ENCODE measurements at regions not wholly inside any gene's neighbourhood (a gene's known extent, or its start where the extent isn't known, plus 50 kb on each side); places are given as distances from the start of the nearest gene placed in this dataset.

DNA sequence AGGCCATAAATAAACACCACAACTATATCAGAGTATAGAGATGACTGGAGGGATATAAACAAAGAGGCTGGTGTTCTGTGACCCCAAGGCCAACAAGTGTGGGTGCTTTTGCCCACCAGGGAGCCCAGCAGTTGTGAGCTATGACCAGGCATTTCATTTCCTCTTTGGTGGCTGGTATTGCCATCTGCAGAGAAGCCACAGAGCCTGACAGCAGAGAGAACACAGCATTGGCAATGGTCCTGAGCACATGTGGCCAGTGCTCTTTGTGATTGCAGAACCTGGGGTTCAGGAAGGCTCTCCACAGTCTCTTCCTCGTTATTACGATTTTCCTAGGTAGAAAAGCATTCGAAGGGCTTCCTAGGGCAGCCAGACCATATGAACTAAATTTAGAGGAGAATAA lies 112.3 kb downstream of the TM2D1 start:
- TF ChIP-seq, protein P1, sequence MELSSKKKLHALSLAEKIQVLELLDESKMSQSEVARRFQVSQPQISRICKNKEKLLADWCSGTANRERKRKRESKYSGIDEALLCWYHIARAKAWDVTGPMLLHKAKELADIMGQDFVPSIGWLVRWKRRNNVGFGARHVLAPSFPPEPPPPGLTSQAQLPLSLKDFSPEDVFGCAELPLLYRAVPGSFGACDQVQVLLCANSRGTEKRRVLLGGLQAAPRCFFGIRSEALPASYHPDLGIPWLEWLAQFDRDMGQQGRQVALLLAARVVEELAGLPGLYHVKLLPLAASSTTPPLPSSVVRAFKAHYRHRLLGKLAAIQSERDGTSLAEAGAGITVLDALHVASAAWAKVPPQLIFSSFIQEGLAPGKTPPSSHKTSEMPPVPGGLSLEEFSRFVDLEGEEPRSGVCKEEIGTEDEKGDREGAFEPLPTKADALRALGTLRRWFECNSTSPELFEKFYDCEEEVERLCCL (CRISPR knock-in tag; IDR thresholded peaks at IDR 0.05; ENCODE audit: borderline replicate concordance): no peak
- no peak for TF ChIP-seq BORCS8-MEF2B (CRISPR knock-in tag; IDR thresholded peaks at IDR 0.05)
- TF ChIP-seq EZH2 (conservative IDR thresholded peaks at IDR 0.05; ENCODE audit: low read depth, low read length): no peak
- TF ChIP-seq RFX1 (IDR thresholded peaks at IDR 0.05): no peak
- TF ChIP-seq, protein P2, sequence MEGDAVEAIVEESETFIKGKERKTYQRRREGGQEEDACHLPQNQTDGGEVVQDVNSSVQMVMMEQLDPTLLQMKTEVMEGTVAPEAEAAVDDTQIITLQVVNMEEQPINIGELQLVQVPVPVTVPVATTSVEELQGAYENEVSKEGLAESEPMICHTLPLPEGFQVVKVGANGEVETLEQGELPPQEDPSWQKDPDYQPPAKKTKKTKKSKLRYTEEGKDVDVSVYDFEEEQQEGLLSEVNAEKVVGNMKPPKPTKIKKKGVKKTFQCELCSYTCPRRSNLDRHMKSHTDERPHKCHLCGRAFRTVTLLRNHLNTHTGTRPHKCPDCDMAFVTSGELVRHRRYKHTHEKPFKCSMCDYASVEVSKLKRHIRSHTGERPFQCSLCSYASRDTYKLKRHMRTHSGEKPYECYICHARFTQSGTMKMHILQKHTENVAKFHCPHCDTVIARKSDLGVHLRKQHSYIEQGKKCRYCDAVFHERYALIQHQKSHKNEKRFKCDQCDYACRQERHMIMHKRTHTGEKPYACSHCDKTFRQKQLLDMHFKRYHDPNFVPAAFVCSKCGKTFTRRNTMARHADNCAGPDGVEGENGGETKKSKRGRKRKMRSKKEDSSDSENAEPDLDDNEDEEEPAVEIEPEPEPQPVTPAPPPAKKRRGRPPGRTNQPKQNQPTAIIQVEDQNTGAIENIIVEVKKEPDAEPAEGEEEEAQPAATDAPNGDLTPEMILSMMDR (CRISPR knock-in tag; IDR thresholded peaks at IDR 0.05): no peak
- TF ChIP-seq, protein P3, sequence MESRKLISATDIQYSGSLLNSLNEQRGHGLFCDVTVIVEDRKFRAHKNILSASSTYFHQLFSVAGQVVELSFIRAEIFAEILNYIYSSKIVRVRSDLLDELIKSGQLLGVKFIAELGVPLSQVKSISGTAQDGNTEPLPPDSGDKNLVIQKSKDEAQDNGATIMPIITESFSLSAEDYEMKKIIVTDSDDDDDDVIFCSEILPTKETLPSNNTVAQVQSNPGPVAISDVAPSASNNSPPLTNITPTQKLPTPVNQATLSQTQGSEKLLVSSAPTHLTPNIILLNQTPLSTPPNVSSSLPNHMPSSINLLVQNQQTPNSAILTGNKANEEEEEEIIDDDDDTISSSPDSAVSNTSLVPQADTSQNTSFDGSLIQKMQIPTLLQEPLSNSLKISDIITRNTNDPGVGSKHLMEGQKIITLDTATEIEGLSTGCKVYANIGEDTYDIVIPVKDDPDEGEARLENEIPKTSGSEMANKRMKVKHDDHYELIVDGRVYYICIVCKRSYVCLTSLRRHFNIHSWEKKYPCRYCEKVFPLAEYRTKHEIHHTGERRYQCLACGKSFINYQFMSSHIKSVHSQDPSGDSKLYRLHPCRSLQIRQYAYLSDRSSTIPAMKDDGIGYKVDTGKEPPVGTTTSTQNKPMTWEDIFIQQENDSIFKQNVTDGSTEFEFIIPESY (CRISPR knock-in tag; IDR thresholded peaks at IDR 0.05): no peak
- no peak for TF ChIP-seq SMAD1 (CRISPR knock-in tag; IDR thresholded peaks at IDR 0.05; ENCODE audit: borderline replicate concordance, low read depth)
- TF ChIP-seq ZNF850 (CRISPR knock-in tag; conservative IDR thresholded peaks at IDR 0.05): no peak

All from HepG2 (cell line).